ENCODE measurements at regions not wholly inside any gene's neighbourhood (a gene's known extent, or its start where the extent isn't known, plus 50 kb on each side); places are given as distances from the start of the nearest gene placed in this dataset.
A peak's percentile ranks its signal among the peaks of the same experiment; 100 is the strongest.

GRCh38 chr6:71391126-71391525 lies 102.5 kb downstream of the OGFRL1 start:
- Mint-ChIP-seq H3K4me1 (ENCODE audit: low read depth) (peaks cover 52% of the 10 kb centered on the region), H3K36me3 (ENCODE audit: low read depth) (no peaks in the 10 kb centered on the region), H3K4me3 (ENCODE audit: unreplicated experiment) (no peak overlapping the region), H3K27me3 (ENCODE audit: low read depth) (no peaks in the 10 kb centered on the region), H3K9me3 (ENCODE audit: low read depth) (no peaks in the 10 kb centered on the region), H3K27ac (ENCODE audit: unreplicated experiment) (no peak overlapping the region)
- TF ChIP-seq, protein P1, sequence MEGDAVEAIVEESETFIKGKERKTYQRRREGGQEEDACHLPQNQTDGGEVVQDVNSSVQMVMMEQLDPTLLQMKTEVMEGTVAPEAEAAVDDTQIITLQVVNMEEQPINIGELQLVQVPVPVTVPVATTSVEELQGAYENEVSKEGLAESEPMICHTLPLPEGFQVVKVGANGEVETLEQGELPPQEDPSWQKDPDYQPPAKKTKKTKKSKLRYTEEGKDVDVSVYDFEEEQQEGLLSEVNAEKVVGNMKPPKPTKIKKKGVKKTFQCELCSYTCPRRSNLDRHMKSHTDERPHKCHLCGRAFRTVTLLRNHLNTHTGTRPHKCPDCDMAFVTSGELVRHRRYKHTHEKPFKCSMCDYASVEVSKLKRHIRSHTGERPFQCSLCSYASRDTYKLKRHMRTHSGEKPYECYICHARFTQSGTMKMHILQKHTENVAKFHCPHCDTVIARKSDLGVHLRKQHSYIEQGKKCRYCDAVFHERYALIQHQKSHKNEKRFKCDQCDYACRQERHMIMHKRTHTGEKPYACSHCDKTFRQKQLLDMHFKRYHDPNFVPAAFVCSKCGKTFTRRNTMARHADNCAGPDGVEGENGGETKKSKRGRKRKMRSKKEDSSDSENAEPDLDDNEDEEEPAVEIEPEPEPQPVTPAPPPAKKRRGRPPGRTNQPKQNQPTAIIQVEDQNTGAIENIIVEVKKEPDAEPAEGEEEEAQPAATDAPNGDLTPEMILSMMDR (IDR thresholded peaks at IDR 0.05) = no peak
- DNase-seq (ENCODE audit: low spot score) = no peak

GRCh38 chr6:71392276-71392675 lies 103.7 kb downstream of the OGFRL1 start:
- H3K27me3 Mint-ChIP-seq (ENCODE audit: low read depth) = no peaks in the 10 kb centered on the region
- H3K36me3 Mint-ChIP-seq (ENCODE audit: low read depth) = no peaks in the 10 kb centered on the region
- no peak for DNase-seq (ENCODE audit: low spot score)
- H3K4me3 Mint-ChIP-seq (ENCODE audit: unreplicated experiment) = no peak overlapping the region
- no peak overlapping the region for H3K27ac Mint-ChIP-seq (ENCODE audit: unreplicated experiment)
- peaks cover 49% of the 10 kb centered on the region for H3K4me1 Mint-ChIP-seq (ENCODE audit: low read depth)
- TF ChIP-seq, protein P1 (IDR thresholded peaks at IDR 0.05) = no peak
- no peaks in the 10 kb centered on the region for H3K9me3 Mint-ChIP-seq (ENCODE audit: low read depth)

DNA sequence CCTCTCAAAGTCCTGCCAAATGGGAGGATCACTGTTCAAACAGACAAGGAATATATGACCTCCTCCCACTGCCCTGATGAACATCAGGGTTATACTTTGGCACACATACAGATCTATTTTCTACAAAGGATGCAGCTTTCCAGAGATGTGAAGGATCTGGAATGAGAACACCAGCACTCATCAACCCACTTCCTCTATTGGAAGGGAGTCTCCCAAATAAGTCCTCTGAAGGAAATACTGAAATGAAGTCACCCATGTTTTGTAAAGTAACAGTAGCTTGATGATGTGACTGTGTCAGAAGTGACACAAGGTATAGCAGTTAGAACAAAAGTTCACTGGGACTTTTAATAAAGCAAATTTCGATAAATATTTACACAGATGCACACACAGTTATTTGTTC lies 104.9 kb downstream of the OGFRL1 start:
- Mint-ChIP-seq H3K4me1 (ENCODE audit: low read depth) (peaks cover 41% of the 10 kb centered on the region), H3K36me3 (ENCODE audit: low read depth) (peaks cover 4% of the 10 kb centered on the region), H3K27me3 (ENCODE audit: low read depth) (no peaks in the 10 kb centered on the region), H3K4me3 (ENCODE audit: unreplicated experiment) (no peak overlapping the region), H3K27ac (ENCODE audit: unreplicated experiment) (peak overlapping the region; percentile 70), H3K9me3 (ENCODE audit: low read depth) (no peaks in the 10 kb centered on the region)
- TF ChIP-seq, protein P1 (IDR thresholded peaks at IDR 0.05) = no peak
- no peak for DNase-seq (ENCODE audit: low spot score)

DNA sequence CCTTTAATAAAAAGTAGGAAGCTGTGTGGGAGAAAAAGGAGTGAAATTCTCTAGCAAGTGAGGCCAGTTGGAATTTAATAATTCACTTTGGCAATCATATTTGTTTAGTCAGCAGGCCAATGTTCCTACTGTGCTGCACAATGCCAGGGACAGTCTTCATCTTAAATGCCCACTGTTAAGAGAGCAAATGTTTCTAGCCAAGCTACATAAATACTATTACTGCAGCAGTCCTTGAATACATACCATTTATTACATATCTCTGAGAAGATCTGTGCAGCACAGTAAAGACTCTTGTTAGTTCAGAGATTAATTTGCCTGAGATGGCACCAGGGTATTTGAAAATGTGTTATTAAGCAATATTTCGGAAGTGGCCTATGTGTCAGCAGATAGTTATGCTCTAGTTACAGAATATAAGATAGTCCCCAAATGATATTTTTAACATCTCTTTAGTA lies 105.4 kb downstream of the OGFRL1 start:
- Mint-ChIP-seq H3K4me3 (ENCODE audit: unreplicated experiment) (no peak overlapping the region), H3K9me3 (ENCODE audit: low read depth) (no peaks in the 10 kb centered on the region), H3K36me3 (ENCODE audit: low read depth) (peaks cover 4% of the 10 kb centered on the region), H3K27me3 (ENCODE audit: low read depth) (no peaks in the 10 kb centered on the region), H3K27ac (ENCODE audit: unreplicated experiment) (peak overlapping the region; percentile 76), H3K4me1 (ENCODE audit: low read depth) (peaks cover 40% of the 10 kb centered on the region)
- no peak for DNase-seq (ENCODE audit: low spot score)
- TF ChIP-seq, protein P1 (IDR thresholded peaks at IDR 0.05) = no peak

- DNase-seq (ENCODE audit: low spot score) = no peak
- TF ChIP-seq, protein P1 (IDR thresholded peaks at IDR 0.05) = no peak
- H3K36me3 Mint-ChIP-seq (ENCODE audit: low read depth) = peaks cover 4% of the 10 kb centered on the region
- H3K27ac Mint-ChIP-seq (ENCODE audit: unreplicated experiment) = peak overlapping the region; percentile 60
- no peak overlapping the region for H3K4me3 Mint-ChIP-seq (ENCODE audit: unreplicated experiment)
- H3K4me1 Mint-ChIP-seq (ENCODE audit: low read depth) = peaks cover 40% of the 10 kb centered on the region
- H3K27me3 Mint-ChIP-seq (ENCODE audit: low read depth) = no peaks in the 10 kb centered on the region
- no peaks in the 10 kb centered on the region for H3K9me3 Mint-ChIP-seq (ENCODE audit: low read depth)
Observed at GRCh38 chr6:71394926-71395325, 106.3 kb downstream of the OGFRL1 start.

Data from chondrocyte (in vitro differentiated cells).